ENCODE measurements at regions not wholly inside any gene's neighbourhood (a gene's known extent, or its start where the extent isn't known, plus 50 kb on each side); places are given as distances from the start of the nearest gene placed in this dataset.

DNA sequence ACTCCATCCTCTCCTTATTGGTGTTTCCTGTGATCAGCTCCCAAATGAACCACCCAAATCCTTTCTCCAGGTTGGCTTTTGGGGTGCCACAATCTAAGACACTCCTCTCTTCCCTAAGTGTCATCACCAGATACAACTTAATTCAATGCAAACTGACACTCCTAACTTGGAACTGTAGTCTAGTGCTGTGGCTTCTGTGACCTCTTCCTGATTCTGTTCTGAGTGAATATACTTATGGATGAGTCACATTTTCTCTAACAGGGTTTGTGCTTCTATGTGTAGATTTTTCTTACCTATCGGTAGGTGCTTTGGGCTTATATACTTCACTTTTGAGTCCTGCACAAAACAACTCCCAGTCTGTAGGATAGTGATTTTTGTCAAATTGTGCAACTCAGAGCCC is 141.3 kb upstream of the MAOA start:
- 91 to 96% methylated on average over 1 of the region's 1 CpG for WGBS, 2 donors
- H3K9me3 ChIP-seq (ENCODE audit: control insufficient read depth in 2 of 2, insufficient read depth in 1 of 2, low read depth in 1 of 2, low read length in 1 of 2), result no peaks in the 10 kb centered on the region
- H3K27ac ChIP-seq (ENCODE audit: low read depth in 2 of 2, low read length in 1 of 2), result no peak overlapping the region
- peaks cover 0 to 4% of the 10 kb centered on the region in 2 donors for H3K27me3 ChIP-seq (ENCODE audit: control insufficient read depth in 1 of 2, insufficient read depth in 2 of 2, low read length in 2 of 2)
- no peaks in the 10 kb centered on the region for H3K4me1 ChIP-seq (ENCODE audit: control insufficient read depth in 2 of 2, insufficient read depth in 2 of 2, low read length in 1 of 2)
- no peaks in the 10 kb centered on the region for H3K36me3 ChIP-seq (ENCODE audit: control insufficient read depth in 2 of 2, insufficient read depth in 2 of 2, low read length in 1 of 2)
- H3K4me3 ChIP-seq (ENCODE audit: low read depth in 1 of 2, low read length in 2 of 2), result no peak overlapping the region

DNA sequence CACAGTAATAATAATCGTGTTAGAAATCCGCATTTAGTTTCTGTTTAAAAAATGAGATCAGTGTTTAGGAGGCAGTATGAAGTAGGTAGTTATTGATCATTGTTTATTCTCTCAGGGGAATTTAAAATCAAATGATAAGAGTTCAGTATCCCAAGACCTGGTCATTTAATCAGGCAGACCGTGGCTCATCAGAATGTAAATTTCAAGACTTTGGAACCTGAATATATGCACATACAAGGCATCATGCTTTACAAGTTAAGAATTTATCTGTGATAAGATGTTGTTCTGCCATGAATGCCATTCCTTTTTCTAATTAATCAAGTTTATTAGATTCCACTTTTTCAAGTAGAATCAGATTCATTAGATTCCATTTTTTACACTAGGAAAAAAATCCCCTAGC is 133.5 kb upstream of the MAOA start:
- H3K4me1 ChIP-seq (ENCODE audit: control insufficient read depth in 2 of 2, insufficient read depth in 2 of 2, low read length in 1 of 2), result no peaks in the 10 kb centered on the region
- H3K27ac ChIP-seq (ENCODE audit: low read depth in 2 of 2, low read length in 1 of 2), result no peak overlapping the region
- no peaks in the 10 kb centered on the region for H3K9me3 ChIP-seq (ENCODE audit: control insufficient read depth in 2 of 2, insufficient read depth in 1 of 2, low read depth in 1 of 2, low read length in 1 of 2)
- WGBS, 2 donors, result 76 to 92% methylated on average over 3 of the region's 3 CpGs
- H3K4me3 ChIP-seq (ENCODE audit: low read depth in 1 of 2, low read length in 2 of 2), result no peak overlapping the region
- H3K27me3 ChIP-seq (ENCODE audit: control insufficient read depth in 1 of 2, insufficient read depth in 2 of 2, low read length in 2 of 2), result no peaks in the 10 kb centered on the region
- no peaks in the 10 kb centered on the region for H3K36me3 ChIP-seq (ENCODE audit: control insufficient read depth in 2 of 2, insufficient read depth in 2 of 2, low read length in 1 of 2)

- Histone ChIP-seq H3K4me3 (ENCODE audit: low read depth in 1 of 2, low read length in 2 of 2) (no peak overlapping the region), H3K27me3 (ENCODE audit: control insufficient read depth in 1 of 2, insufficient read depth in 2 of 2, low read length in 2 of 2) (peaks cover 0 to 3% of the 10 kb centered on the region in 2 donors), H3K36me3 (ENCODE audit: control insufficient read depth in 2 of 2, insufficient read depth in 2 of 2, low read length in 1 of 2) (no peaks in the 10 kb centered on the region), H3K4me1 (ENCODE audit: control insufficient read depth in 2 of 2, insufficient read depth in 2 of 2, low read length in 1 of 2) (no peaks in the 10 kb centered on the region), H3K27ac (ENCODE audit: low read depth in 2 of 2, low read length in 1 of 2) (no peak overlapping the region), H3K9me3 (ENCODE audit: control insufficient read depth in 2 of 2, insufficient read depth in 1 of 2, low read depth in 1 of 2, low read length in 1 of 2) (no peaks in the 10 kb centered on the region)
- 81 to 86% methylated on average over 5 of the region's 5 CpGs for WGBS, 2 donors
Measured at GRCh38 chrX:43525901-43526610, 130.0 kb upstream of the MAOA start.

- 82 to 90% methylated on average over 2 of the region's 2 CpGs for WGBS, 2 donors
- H3K9me3 ChIP-seq (ENCODE audit: control insufficient read depth in 2 of 2, insufficient read depth in 1 of 2, low read depth in 1 of 2, low read length in 1 of 2), result no peaks in the 10 kb centered on the region
- no peaks in the 10 kb centered on the region for H3K36me3 ChIP-seq (ENCODE audit: control insufficient read depth in 2 of 2, insufficient read depth in 2 of 2, low read length in 1 of 2)
- no peaks in the 10 kb centered on the region for H3K4me1 ChIP-seq (ENCODE audit: control insufficient read depth in 2 of 2, insufficient read depth in 2 of 2, low read length in 1 of 2)
- H3K27ac ChIP-seq (ENCODE audit: low read depth in 2 of 2, low read length in 1 of 2), result no peak overlapping the region
- H3K27me3 ChIP-seq (ENCODE audit: control insufficient read depth in 1 of 2, insufficient read depth in 2 of 2, low read length in 2 of 2), result peaks cover 0 to 3% of the 10 kb centered on the region in 2 donors
- H3K4me3 ChIP-seq (ENCODE audit: low read depth in 1 of 2, low read length in 2 of 2), result no peak overlapping the region
Measured at GRCh38 chrX:43526878-43527277, 129.2 kb upstream of the MAOA start.

GRCh38 chrX:43527801-43528200 is 128.3 kb upstream of the MAOA start:
- Histone ChIP-seq H3K4me3 (ENCODE audit: low read depth in 1 of 2, low read length in 2 of 2) (no peak overlapping the region), H3K36me3 (ENCODE audit: control insufficient read depth in 2 of 2, insufficient read depth in 2 of 2, low read length in 1 of 2) (no peaks in the 10 kb centered on the region), H3K27ac (ENCODE audit: low read depth in 2 of 2, low read length in 1 of 2) (no peak overlapping the region), H3K27me3 (ENCODE audit: control insufficient read depth in 1 of 2, insufficient read depth in 2 of 2, low read length in 2 of 2) (peaks cover 0 to 3% of the 10 kb centered on the region in 2 donors), H3K4me1 (ENCODE audit: control insufficient read depth in 2 of 2, insufficient read depth in 2 of 2, low read length in 1 of 2) (no peaks in the 10 kb centered on the region), H3K9me3 (ENCODE audit: control insufficient read depth in 2 of 2, insufficient read depth in 1 of 2, low read depth in 1 of 2, low read length in 1 of 2) (no peaks in the 10 kb centered on the region)
- 84 to 88% methylated on average over 3 of the region's 3 CpGs for WGBS, 2 donors

GRCh38 chrX:43530837-43531236 is 125.3 kb upstream of the MAOA start:
- 59 to 68% methylated on average over 2 of the region's 2 CpGs for WGBS, 2 donors
- Histone ChIP-seq H3K36me3 (ENCODE audit: control insufficient read depth in 2 of 2, insufficient read depth in 2 of 2, low read length in 1 of 2) (no peaks in the 10 kb centered on the region), H3K4me1 (ENCODE audit: control insufficient read depth in 2 of 2, insufficient read depth in 2 of 2, low read length in 1 of 2) (no peaks in the 10 kb centered on the region), H3K4me3 (ENCODE audit: low read depth in 1 of 2, low read length in 2 of 2) (no peak overlapping the region), H3K27ac (ENCODE audit: low read depth in 2 of 2, low read length in 1 of 2) (no peak overlapping the region), H3K27me3 (ENCODE audit: control insufficient read depth in 1 of 2, insufficient read depth in 2 of 2, low read length in 2 of 2) (peaks cover 0 to 9% of the 10 kb centered on the region in 2 donors), H3K9me3 (ENCODE audit: control insufficient read depth in 2 of 2, insufficient read depth in 1 of 2, low read depth in 1 of 2, low read length in 1 of 2) (no peaks in the 10 kb centered on the region)

DNA sequence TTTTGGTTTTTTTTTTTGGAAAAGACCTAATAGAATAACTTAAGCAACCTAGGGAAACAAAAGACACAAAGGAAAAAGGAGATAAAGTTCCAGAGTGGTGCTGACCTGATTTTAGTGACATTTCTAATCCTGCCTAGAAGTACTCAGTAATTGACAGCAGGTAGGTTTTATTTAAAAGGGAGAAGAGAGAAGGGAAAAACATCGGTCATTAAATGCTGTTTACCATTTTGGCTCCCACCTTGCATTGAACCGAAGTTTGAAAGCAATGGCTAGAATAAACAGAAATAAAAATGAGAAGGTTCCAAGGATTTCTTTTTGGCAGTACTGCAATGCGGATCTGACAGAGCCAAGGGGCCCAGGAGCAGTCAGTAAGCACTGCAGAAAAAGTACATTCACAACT is 115.8 kb upstream of the MAOA start:
- Histone ChIP-seq H3K27me3 (ENCODE audit: control insufficient read depth in 1 of 2, insufficient read depth in 2 of 2, low read length in 2 of 2) (no peaks in the 10 kb centered on the region), H3K4me1 (ENCODE audit: control insufficient read depth in 2 of 2, insufficient read depth in 2 of 2, low read length in 1 of 2) (no peaks in the 10 kb centered on the region), H3K27ac (ENCODE audit: low read depth in 2 of 2, low read length in 1 of 2) (no peak overlapping the region), H3K4me3 (ENCODE audit: low read depth in 1 of 2, low read length in 2 of 2) (no peak overlapping the region), H3K36me3 (ENCODE audit: control insufficient read depth in 2 of 2, insufficient read depth in 2 of 2, low read length in 1 of 2) (no peaks in the 10 kb centered on the region), H3K9me3 (ENCODE audit: control insufficient read depth in 2 of 2, insufficient read depth in 1 of 2, low read depth in 1 of 2, low read length in 1 of 2) (no peaks in the 10 kb centered on the region)
- 69 to 74% methylated on average over 3 of the region's 3 CpGs for WGBS, 2 donors

- H3K27ac ChIP-seq (ENCODE audit: low read depth in 2 of 2, low read length in 1 of 2), result no peak overlapping the region
- H3K9me3 ChIP-seq (ENCODE audit: control insufficient read depth in 2 of 2, insufficient read depth in 1 of 2, low read depth in 1 of 2, low read length in 1 of 2), result no peaks in the 10 kb centered on the region
- 24 to 25% methylated on average over 3 of the region's 3 CpGs for WGBS, 2 donors
- no peaks in the 10 kb centered on the region for H3K36me3 ChIP-seq (ENCODE audit: control insufficient read depth in 2 of 2, insufficient read depth in 2 of 2, low read length in 1 of 2)
- H3K27me3 ChIP-seq (ENCODE audit: control insufficient read depth in 1 of 2, insufficient read depth in 2 of 2, low read length in 2 of 2), result peaks cover 0 to 14% of the 10 kb centered on the region in 2 donors
- no peak overlapping the region for H3K4me3 ChIP-seq (ENCODE audit: low read depth in 1 of 2, low read length in 2 of 2)
- H3K4me1 ChIP-seq (ENCODE audit: control insufficient read depth in 2 of 2, insufficient read depth in 2 of 2, low read length in 1 of 2), result no peaks in the 10 kb centered on the region
Measured at GRCh38 chrX:43551590-43551989, 104.5 kb upstream of the MAOA start.

DNA sequence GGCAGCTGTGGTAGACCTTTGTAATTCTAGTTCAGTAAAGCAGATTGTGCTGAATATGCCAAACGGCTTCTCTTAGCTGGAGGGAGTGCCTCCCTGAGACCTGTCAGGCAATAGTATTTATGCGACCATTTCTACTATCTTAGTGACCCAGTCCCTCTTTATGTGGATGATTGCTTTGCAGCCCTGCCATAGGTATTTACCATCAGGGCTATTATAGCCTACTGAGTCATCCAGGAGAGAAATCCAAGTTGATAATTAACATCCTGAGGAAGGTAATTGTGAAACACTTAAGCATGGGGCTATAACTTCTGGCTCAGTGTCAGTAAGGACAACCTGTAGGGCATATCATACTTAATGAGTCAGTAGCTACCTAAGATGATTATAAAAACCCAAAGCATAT is 103.9 kb upstream of the MAOA start:
- no peaks in the 10 kb centered on the region for H3K9me3 ChIP-seq (ENCODE audit: control insufficient read depth in 2 of 2, insufficient read depth in 1 of 2, low read depth in 1 of 2, low read length in 1 of 2)
- no peak overlapping the region for H3K4me3 ChIP-seq (ENCODE audit: low read depth in 1 of 2, low read length in 2 of 2)
- no peak overlapping the region for H3K27ac ChIP-seq (ENCODE audit: low read depth in 2 of 2, low read length in 1 of 2)
- H3K36me3 ChIP-seq (ENCODE audit: control insufficient read depth in 2 of 2, insufficient read depth in 2 of 2, low read length in 1 of 2), result no peaks in the 10 kb centered on the region
- H3K4me1 ChIP-seq (ENCODE audit: control insufficient read depth in 2 of 2, insufficient read depth in 2 of 2, low read length in 1 of 2), result no peaks in the 10 kb centered on the region
- peaks cover 0 to 14% of the 10 kb centered on the region in 2 donors for H3K27me3 ChIP-seq (ENCODE audit: control insufficient read depth in 1 of 2, insufficient read depth in 2 of 2, low read length in 2 of 2)
- WGBS, 2 donors, result 34 to 38% methylated on average over 2 of the region's 2 CpGs

GRCh38 chrX:43552703-43553102 is 103.4 kb upstream of the MAOA start:
- WGBS, 2 donors, result 57 to 83% methylated on average over 4 of the region's 4 CpGs
- no peak overlapping the region for H3K4me3 ChIP-seq (ENCODE audit: low read depth in 1 of 2, low read length in 2 of 2)
- H3K9me3 ChIP-seq (ENCODE audit: control insufficient read depth in 2 of 2, insufficient read depth in 1 of 2, low read depth in 1 of 2, low read length in 1 of 2), result no peaks in the 10 kb centered on the region
- no peaks in the 10 kb centered on the region for H3K36me3 ChIP-seq (ENCODE audit: control insufficient read depth in 2 of 2, insufficient read depth in 2 of 2, low read length in 1 of 2)
- H3K27ac ChIP-seq (ENCODE audit: low read depth in 2 of 2, low read length in 1 of 2), result no peak overlapping the region
- H3K4me1 ChIP-seq (ENCODE audit: control insufficient read depth in 2 of 2, insufficient read depth in 2 of 2, low read length in 1 of 2), result no peaks in the 10 kb centered on the region
- peaks cover 0 to 14% of the 10 kb centered on the region in 2 donors for H3K27me3 ChIP-seq (ENCODE audit: control insufficient read depth in 1 of 2, insufficient read depth in 2 of 2, low read length in 2 of 2)

Measured in esophagus (tissue), 2 donors.